Cardiac septum (tissue), 1 donor: ENCODE measurements at regions not wholly inside any gene's neighbourhood (a gene's known extent, or its start where the extent isn't known, plus 50 kb on each side); places are given as distances from the start of the nearest gene placed in this dataset.
"Not testable (repeated sequence)": the region's sequence is repeated elsewhere in the genome, so short reads cannot be mapped to it uniquely, and the experiment has no call there.

ENCODE experiments used
- DNase-seq: peaks from one replicate; pipeline ENCODE4 v3.0.0-alpha.2; 2020; ENCODE audit warnings: low spot score
- intact Hi-C: fragments of 100-400 bp; cut with DNase I; formaldehyde crosslinking; loops from one replicate; pipeline ENCODE4 v1.14.0; 2022
- donor health status: DM: no; HTN: no; CAD: no.

- no peak for DNase-seq
- intact Hi-C loops, result no loop called here
Observed at GRCh38 chr5:12952409-12952808, 992.1 kb downstream of the DNAH5 start.

- intact Hi-C loops, result no loop called here
Observed at GRCh38 chr5:12951846-12952245, 992.6 kb downstream of the DNAH5 start.

GRCh38 chr5:12947379-12947778, 997.1 kb downstream of the DNAH5 start:
- DNase-seq, result no peak

More at GRCh38 chr5:12951846-12952245, 992.6 kb downstream of the DNAH5 start:
- no peak for DNase-seq

GRCh38 chr5:12945477-12945876, 999.0 kb downstream of the DNAH5 start:
- DNase-seq, intact Hi-C loops: not testable (repeated sequence)

More at GRCh38 chr5:12947379-12947778, 997.1 kb downstream of the DNAH5 start:
- intact Hi-C loops, result no loop called here

GRCh38 chr5:12936221-12936620, 1008.3 kb downstream of the DNAH5 start:
- DNase-seq, result no peak
- intact Hi-C loops, result no loop called here

GRCh38 chr5:12934722-12935121, 1009.8 kb downstream of the DNAH5 start:
- no peak for DNase-seq
- intact Hi-C loops, result no loop called here

- intact Hi-C loops, result no loop called here
- no peak for DNase-seq
Observed at GRCh38 chr5:12920527-12920926, 1016.3 kb upstream of the CTNND2 start.

- intact Hi-C loops, result no loop called here
- DNase-seq, result no peak
Observed at GRCh38 chr5:12911156-12911555, 1006.9 kb upstream of the CTNND2 start.

- intact Hi-C loops, result no loop called here
- no peak for DNase-seq
Observed at GRCh38 chr5:12910641-12911040, 1006.4 kb upstream of the CTNND2 start.

- intact Hi-C loops, result no loop called here
- no peak for DNase-seq
Observed at GRCh38 chr5:12902611-12903010, 998.4 kb upstream of the CTNND2 start.

GRCh38 chr5:12901696-12902095, 997.5 kb upstream of the CTNND2 start:
- DNase-seq, result no peak
- intact Hi-C loops, result no loop called here

GRCh38 chr5:12896086-12896485, 991.8 kb upstream of the CTNND2 start:
- DNase-seq, result no peak
- intact Hi-C loops, result no loop called here

GRCh38 chr5:12885018-12885417, 980.8 kb upstream of the CTNND2 start:
- no peak for DNase-seq
- intact Hi-C loops, result no loop called here

- intact Hi-C loops, result no loop called here
- no peak for DNase-seq
Observed at GRCh38 chr5:12883395-12883794, 979.1 kb upstream of the CTNND2 start.

- DNase-seq, result no peak
- intact Hi-C loops, result no loop called here
Observed at GRCh38 chr5:12876541-12877298, 972.5 kb upstream of the CTNND2 start.

GRCh38 chr5:12870872-12871539, 966.8 kb upstream of the CTNND2 start:
- DNase-seq, result no peak
- intact Hi-C loops, result no loop called here

- DNase-seq, result no peak
- intact Hi-C loops, result no loop called here
Observed at GRCh38 chr5:12865529-12865928, 961.3 kb upstream of the CTNND2 start.

GRCh38 chr5:12861886-12862654, 957.8 kb upstream of the CTNND2 start:
- no peak for DNase-seq
- intact Hi-C loops, result no loop called here

GRCh38 chr5:12856105-12856504, 951.9 kb upstream of the CTNND2 start:
- intact Hi-C loops, DNase-seq: not testable (repeated sequence)

GRCh38 chr5:12854386-12854785, 950.1 kb upstream of the CTNND2 start:
- intact Hi-C loops, result no loop called here
- DNase-seq, result no peak
